ENCODE measurements at regions not wholly inside any gene's neighbourhood (a gene's known extent, or its start where the extent isn't known, plus 50 kb on each side); places are given as distances from the start of the nearest gene placed in this dataset.

DNA sequence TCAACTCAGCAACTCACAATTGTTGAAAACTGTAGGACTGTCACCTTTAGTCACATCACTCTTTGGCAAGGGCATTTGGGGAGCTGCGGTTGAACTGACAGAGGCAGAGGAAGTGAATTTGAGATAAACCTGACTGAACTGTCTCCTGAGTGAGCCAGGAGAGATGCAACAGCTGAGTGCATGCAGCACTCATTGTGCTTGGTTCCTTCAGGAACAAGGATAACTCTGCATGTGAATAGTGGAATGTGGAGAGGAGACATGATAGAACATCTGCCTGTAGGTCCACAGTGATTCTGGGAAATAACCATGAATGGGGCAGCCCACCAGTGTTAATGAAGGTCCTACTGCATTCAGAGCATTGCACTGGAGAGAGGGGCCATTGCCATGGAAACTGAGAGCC lies 494.7 kb downstream of the STK39 start:
- H3K9me3 ChIP-seq = no peaks in the 10 kb centered on the region
- intact Hi-C loops (cut with DNase I) = no loop called here
- TF ChIP-seq POLR2A (IDR thresholded peaks at IDR 0.05) (no peak), POLR2AphosphoS5 (IDR thresholded peaks at IDR 0.05) (no peak)
- TF ChIP-seq, protein P1, sequence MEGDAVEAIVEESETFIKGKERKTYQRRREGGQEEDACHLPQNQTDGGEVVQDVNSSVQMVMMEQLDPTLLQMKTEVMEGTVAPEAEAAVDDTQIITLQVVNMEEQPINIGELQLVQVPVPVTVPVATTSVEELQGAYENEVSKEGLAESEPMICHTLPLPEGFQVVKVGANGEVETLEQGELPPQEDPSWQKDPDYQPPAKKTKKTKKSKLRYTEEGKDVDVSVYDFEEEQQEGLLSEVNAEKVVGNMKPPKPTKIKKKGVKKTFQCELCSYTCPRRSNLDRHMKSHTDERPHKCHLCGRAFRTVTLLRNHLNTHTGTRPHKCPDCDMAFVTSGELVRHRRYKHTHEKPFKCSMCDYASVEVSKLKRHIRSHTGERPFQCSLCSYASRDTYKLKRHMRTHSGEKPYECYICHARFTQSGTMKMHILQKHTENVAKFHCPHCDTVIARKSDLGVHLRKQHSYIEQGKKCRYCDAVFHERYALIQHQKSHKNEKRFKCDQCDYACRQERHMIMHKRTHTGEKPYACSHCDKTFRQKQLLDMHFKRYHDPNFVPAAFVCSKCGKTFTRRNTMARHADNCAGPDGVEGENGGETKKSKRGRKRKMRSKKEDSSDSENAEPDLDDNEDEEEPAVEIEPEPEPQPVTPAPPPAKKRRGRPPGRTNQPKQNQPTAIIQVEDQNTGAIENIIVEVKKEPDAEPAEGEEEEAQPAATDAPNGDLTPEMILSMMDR (IDR thresholded peaks at IDR 0.05) = no peak
- H3K4me1 ChIP-seq (replicated peaks) = no peaks in the 10 kb centered on the region
- WGBS = 71% methylated on average over 1 of the region's 1 CpG
- no peaks in the 10 kb centered on the region for H3K27me3 ChIP-seq (replicated peaks; ENCODE audit: insufficient read depth)
- no peak overlapping the region for H3K4me3 ChIP-seq
- DNase-seq (ENCODE audit: low spot score) = no peak
- H3K36me3 ChIP-seq = no peaks in the 10 kb centered on the region
- H3K27ac ChIP-seq = no peak overlapping the region

DNA sequence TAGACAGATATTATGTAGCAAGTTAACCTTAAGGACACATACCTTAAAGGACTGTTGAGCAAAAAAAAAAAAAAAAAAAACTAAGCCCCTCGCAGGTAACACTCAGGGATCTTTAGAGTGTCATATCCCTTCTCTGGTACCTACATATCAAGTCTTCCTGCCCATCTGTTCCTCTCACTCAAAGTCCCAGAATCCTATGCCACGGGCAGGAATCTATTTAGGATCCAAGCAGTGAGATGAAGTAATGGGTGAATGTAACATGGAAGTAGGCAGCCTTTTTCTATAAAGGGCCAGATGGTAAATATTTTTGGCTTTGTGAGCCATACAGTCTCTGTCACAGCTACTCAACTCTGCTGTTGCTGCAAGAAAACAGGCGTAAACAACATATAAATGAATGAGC lies 496.7 kb downstream of the STK39 start:
- H3K4me3 ChIP-seq = no peak overlapping the region
- no peak overlapping the region for H3K27ac ChIP-seq
- H3K27me3 ChIP-seq (replicated peaks; ENCODE audit: insufficient read depth) = no peaks in the 10 kb centered on the region
- DNase-seq (ENCODE audit: low spot score) = no peak
- TF ChIP-seq POLR2AphosphoS5 (IDR thresholded peaks at IDR 0.05) = no peak
- TF ChIP-seq, protein P1 (IDR thresholded peaks at IDR 0.05) = no peak
- no peaks in the 10 kb centered on the region for H3K36me3 ChIP-seq
- 98% methylated on average over 3 of the region's 3 CpGs for WGBS
- H3K9me3 ChIP-seq = no peaks in the 10 kb centered on the region
- intact Hi-C loops (cut with DNase I) = no loop called here
- no peaks in the 10 kb centered on the region for H3K4me1 ChIP-seq (replicated peaks)

DNA sequence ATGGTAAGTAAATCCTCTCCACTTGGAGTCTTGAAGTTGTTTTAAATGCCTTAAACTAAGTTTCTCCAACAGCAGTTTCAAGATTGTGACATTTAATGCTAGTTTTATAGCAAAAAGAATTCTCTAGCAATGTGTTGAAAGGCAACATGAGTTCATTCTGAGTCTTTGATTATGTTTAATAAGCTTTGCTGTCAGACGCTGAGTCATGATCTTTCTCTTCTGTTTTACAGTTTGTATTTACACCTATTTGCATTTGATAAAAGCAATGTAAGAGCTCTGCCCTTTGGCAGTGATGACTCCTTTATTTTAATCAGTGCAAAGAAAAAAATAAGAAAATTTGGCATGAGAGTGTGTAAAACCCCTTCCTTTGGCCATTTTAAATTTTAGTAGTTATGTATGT lies 497.7 kb downstream of the STK39 start:
- H3K27ac ChIP-seq = no peak overlapping the region
- H3K27me3 ChIP-seq (replicated peaks; ENCODE audit: insufficient read depth) = no peaks in the 10 kb centered on the region
- no peak overlapping the region for H3K4me3 ChIP-seq
- H3K36me3 ChIP-seq = no peaks in the 10 kb centered on the region
- intact Hi-C loops (cut with DNase I) = no loop called here
- no peak for TF ChIP-seq POLR2A (IDR thresholded peaks at IDR 0.05)
- TF ChIP-seq POLR2AphosphoS5 (IDR thresholded peaks at IDR 0.05) = no peak
- TF ChIP-seq, protein P1 (IDR thresholded peaks at IDR 0.05) = no peak
- 23% methylated on average over 1 of the region's 1 CpG for WGBS
- no peaks in the 10 kb centered on the region for H3K9me3 ChIP-seq
- no peaks in the 10 kb centered on the region for H3K4me1 ChIP-seq (replicated peaks)
- DNase-seq (ENCODE audit: low spot score) = no peak

DNA sequence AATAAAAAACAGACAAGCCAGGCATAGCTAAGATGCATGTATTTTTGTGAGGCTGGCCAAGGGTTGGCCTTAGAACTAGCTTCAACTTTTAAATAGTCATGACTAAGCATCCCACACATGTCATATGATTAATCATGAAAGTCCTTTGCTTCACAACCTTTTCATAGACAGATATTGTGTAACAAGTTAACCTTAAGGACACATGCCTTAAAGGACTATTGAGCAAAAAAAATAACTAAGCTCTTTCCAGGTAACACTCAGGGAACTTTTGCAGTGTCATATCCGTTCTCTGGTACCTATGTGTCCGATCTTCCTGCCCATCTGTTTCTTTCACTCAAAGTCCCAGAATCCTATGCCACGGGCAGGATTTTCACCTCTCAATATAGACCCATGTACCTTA lies 498.4 kb downstream of the STK39 start:
- Histone ChIP-seq H3K4me1 (replicated peaks) (no peaks in the 10 kb centered on the region), H3K27ac (no peak overlapping the region), H3K4me3 (no peak overlapping the region), H3K9me3 (no peaks in the 10 kb centered on the region), H3K36me3 (no peaks in the 10 kb centered on the region), H3K27me3 (replicated peaks; ENCODE audit: insufficient read depth) (no peaks in the 10 kb centered on the region)
- intact Hi-C loops (cut with DNase I) = no loop called here
- WGBS = 90% methylated on average over 3 of the region's 3 CpGs
- DNase-seq (ENCODE audit: low spot score) = no peak
- TF ChIP-seq, protein P1 (IDR thresholded peaks at IDR 0.05) = no peak
- no peak for TF ChIP-seq POLR2AphosphoS5 (IDR thresholded peaks at IDR 0.05)
- no peak for TF ChIP-seq POLR2A (IDR thresholded peaks at IDR 0.05)

DNA sequence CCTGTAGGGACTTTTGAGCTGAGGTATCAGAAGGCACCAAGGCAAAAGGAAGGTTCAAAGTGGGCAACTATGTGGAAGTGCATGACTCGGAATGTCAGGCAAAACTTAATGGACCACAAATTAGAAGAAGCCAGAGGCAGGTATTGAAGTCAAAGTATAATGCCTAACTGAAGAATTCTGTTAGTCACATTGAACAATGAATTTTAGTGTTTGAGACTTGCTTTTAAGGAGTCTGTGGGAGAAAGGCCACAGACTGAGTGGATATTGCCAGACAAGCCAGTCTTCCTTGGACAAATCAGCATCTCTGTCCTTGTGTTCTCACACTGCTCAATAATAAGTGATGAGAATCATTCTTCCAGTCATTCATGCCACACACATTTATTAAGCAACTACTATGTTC lies 498.9 kb downstream of the STK39 start:
- Histone ChIP-seq H3K36me3 (no peaks in the 10 kb centered on the region), H3K9me3 (no peaks in the 10 kb centered on the region), H3K27ac (no peak overlapping the region), H3K4me3 (no peak overlapping the region), H3K27me3 (replicated peaks; ENCODE audit: insufficient read depth) (no peaks in the 10 kb centered on the region), H3K4me1 (replicated peaks) (no peaks in the 10 kb centered on the region)
- intact Hi-C loops (cut with DNase I) = no loop called here
- 100% methylated on average over 1 of the region's 1 CpG for WGBS
- TF ChIP-seq POLR2AphosphoS5 (IDR thresholded peaks at IDR 0.05) = no peak
- TF ChIP-seq POLR2A (IDR thresholded peaks at IDR 0.05) = no peak
- TF ChIP-seq, protein P1 (IDR thresholded peaks at IDR 0.05) = no peak
- DNase-seq (ENCODE audit: low spot score) = no peak
